PC-9 (cell line): ENCODE measurements at regions not wholly inside any gene's neighbourhood (a gene's known extent, or its start where the extent isn't known, plus 50 kb on each side); places are given as distances from the start of the nearest gene placed in this dataset.

ENCODE experiments used
- BruUV-seq: library from RNA; stranded (reverse); fragments of 400-500 nt; replicated peaks from 2 replicates; lab custom pipeline; 2021; lab: Mats Ljungman, UMichigan
- CTCF ChIA-PET: fragments of 300-600 bp; sonication (Branson Sonifier 250); formaldehyde crosslinking; loops from one replicate; lab custom pipeline; 2022; ENCODE audit warnings: antibody characterized with exemption; lab: Charles Lee
- POLR2A ChIA-PET: fragments of 300-600 bp; sonication (Branson Sonifier 250); formaldehyde crosslinking; loops from one replicate; lab custom pipeline; 2022; ENCODE audit warnings: antibody characterized with exemption; ENCODE audit not compliant: unreplicated experiment; lab: Charles Lee
- DNase-seq, 2 experiments: peaks; one replicate each; pipeline versions ENCODE4 v3.0.0 to v3.0.0-alpha.2; 2015 to 2022; ENCODE audit warnings: mixed read lengths in 1 of 2
- H2AFZ ChIP-seq: fragments of 200-600 bp; sonication (generic); 2 replicates; pipeline ENCODE4 v1.8.1; 2017; ENCODE audit warnings: antibody characterized with exemption
- H3F3A ChIP-seq: fragments of 200-600 bp; sonication (generic); 2 replicates; pipeline ENCODE4 v1.8.1; 2017; ENCODE audit warnings: antibody characterized with exemption, mild to moderate bottlenecking, low read depth; ENCODE audit not compliant: insufficient read depth
- H3K27ac ChIP-seq: fragments of 200-600 bp; sonication (generic); 2 replicates; pipeline ENCODE4 v1.6.1; 2016; ENCODE audit warnings: mixed run types
- H3K27me3 ChIP-seq: fragments of 200-600 bp; sonication (generic); 2 replicates; pipeline ENCODE4 v1.6.1; 2016; ENCODE audit warnings: low read depth, mixed run types; ENCODE audit not compliant: insufficient read depth
- H3K36me3 ChIP-seq: fragments of 200-600 bp; sonication (generic); 2 replicates; pipeline ENCODE4 v1.6.1; 2016; ENCODE audit warnings: low read depth, mixed run types
- H3K4me1 ChIP-seq: fragments of 200-600 bp; sonication (generic); replicated peaks from 2 replicates; pipeline ENCODE4 v1.6.1; 2016; ENCODE audit warnings: mixed run types; ENCODE audit not compliant: insufficient read depth
- H3K4me2 ChIP-seq: fragments of 200-600 bp; sonication (generic); 2 replicates; pipeline ENCODE4 v1.6.1; 2017; ENCODE audit warnings: mixed run types
- H3K4me3 ChIP-seq: fragments of 200-600 bp; sonication (generic); 2 replicates; pipeline ENCODE4 v1.6.1; 2016; ENCODE audit warnings: mixed run types
- H3K79me2 ChIP-seq: fragments of 200-600 bp; sonication (generic); 2 replicates; pipeline ENCODE4 v1.6.1; 2017; ENCODE audit warnings: low read depth, mixed run types
- H3K9me2 ChIP-seq: fragments of 200-600 bp; sonication (generic); 2 replicates; pipeline ENCODE4 v1.8.1; 2017; ENCODE audit warnings: mild to moderate bottlenecking; ENCODE audit not compliant: insufficient read depth
- H3K9me3 ChIP-seq: fragments of 200-600 bp; sonication (generic); 2 replicates; pipeline ENCODE4 v1.8.1; 2016; ENCODE audit warnings: low read depth; ENCODE audit not compliant: insufficient read depth
- H4K20me1 ChIP-seq: fragments of 200-600 bp; sonication (generic); 2 replicates; pipeline ENCODE4 v1.8.1; 2017; ENCODE audit not compliant: insufficient read depth
- EZH2 ChIP-seq: fragments of 200-600 bp; sonication (generic); IDR thresholded peaks from 2 replicates; pipeline ENCODE4 v1.8.0; 2017; ENCODE audit warnings: antibody characterized with exemption, low read depth
- intact Hi-C: fragments of 100-400 bp; cut with micrococcal nuclease; formaldehyde crosslinking; loops from one replicate; pipeline ENCODE4 v1.10.0; 2022; ENCODE audit not compliant: unreplicated experiment
- TF ChIP-seq, protein P1 (sequence below): fragments of 200-600 bp; sonication (generic); conservative IDR thresholded peaks from 2 replicates; pipeline ENCODE4 v1.6.1; 2017; ENCODE audit warnings: mixed run types, antibody characterized with exemption, mild to moderate bottlenecking, moderate library complexity

- H3F3A ChIP-seq = no peaks in the 10 kb centered on the region
- ChIA-PET POLR2A (no interaction called here), CTCF (no interaction called here)
- H3K4me3 ChIP-seq = no peak overlapping the region
- BruUV-seq = no TSS peak
- no peaks in the 10 kb centered on the region for H3K4me1 ChIP-seq
- no peak overlapping the region for H2AFZ ChIP-seq
- no peak overlapping the region for H3K27ac ChIP-seq
- no peak for TF ChIP-seq EZH2
- TF ChIP-seq, protein P1, sequence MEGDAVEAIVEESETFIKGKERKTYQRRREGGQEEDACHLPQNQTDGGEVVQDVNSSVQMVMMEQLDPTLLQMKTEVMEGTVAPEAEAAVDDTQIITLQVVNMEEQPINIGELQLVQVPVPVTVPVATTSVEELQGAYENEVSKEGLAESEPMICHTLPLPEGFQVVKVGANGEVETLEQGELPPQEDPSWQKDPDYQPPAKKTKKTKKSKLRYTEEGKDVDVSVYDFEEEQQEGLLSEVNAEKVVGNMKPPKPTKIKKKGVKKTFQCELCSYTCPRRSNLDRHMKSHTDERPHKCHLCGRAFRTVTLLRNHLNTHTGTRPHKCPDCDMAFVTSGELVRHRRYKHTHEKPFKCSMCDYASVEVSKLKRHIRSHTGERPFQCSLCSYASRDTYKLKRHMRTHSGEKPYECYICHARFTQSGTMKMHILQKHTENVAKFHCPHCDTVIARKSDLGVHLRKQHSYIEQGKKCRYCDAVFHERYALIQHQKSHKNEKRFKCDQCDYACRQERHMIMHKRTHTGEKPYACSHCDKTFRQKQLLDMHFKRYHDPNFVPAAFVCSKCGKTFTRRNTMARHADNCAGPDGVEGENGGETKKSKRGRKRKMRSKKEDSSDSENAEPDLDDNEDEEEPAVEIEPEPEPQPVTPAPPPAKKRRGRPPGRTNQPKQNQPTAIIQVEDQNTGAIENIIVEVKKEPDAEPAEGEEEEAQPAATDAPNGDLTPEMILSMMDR = no peak
- no peaks in the 10 kb centered on the region for H4K20me1 ChIP-seq
- no peaks in the 10 kb centered on the region for H3K36me3 ChIP-seq
- peaks cover 94% of the 10 kb centered on the region for H3K27me3 ChIP-seq
- no peaks in the 10 kb centered on the region for H3K79me2 ChIP-seq
- intact Hi-C loops = no loop called here
- no peaks in the 10 kb centered on the region for H3K9me3 ChIP-seq
- DNase-seq = no peak
- H3K4me2 ChIP-seq = no peak overlapping the region
- H3K9me2 ChIP-seq = no peaks in the 10 kb centered on the region
These were observed 149.7 kb upstream of the COL5A1 start for GRCh38 chr9:134491856-134492255.

DNA sequence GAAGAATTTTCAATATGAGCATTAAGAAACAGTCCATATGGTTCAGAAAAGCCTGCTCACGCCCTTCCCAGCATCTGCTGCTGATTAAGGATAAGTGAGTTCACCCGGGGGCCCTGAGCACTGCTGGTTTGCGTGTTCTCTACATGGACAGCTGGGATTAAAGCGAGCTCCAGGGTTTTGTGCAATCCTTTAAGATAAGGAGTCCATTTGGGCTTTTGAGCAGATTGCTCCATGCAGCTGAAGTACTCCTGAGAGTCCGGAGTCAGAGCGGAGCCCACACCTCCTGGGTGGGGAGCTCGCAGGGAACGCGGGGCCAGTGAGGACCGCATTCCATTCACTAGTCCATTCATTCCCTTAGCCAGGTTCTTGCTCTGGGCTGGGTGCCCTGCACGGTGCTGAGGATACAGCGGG lies 149.3 kb upstream of the COL5A1 start:
- no peak overlapping the region for H3K4me2 ChIP-seq
- H3K9me3 ChIP-seq = no peaks in the 10 kb centered on the region
- POLR2A ChIA-PET = no interaction called here
- no peaks in the 10 kb centered on the region for H4K20me1 ChIP-seq
- no peaks in the 10 kb centered on the region for H3K79me2 ChIP-seq
- no peaks in the 10 kb centered on the region for H3F3A ChIP-seq
- no peaks in the 10 kb centered on the region for H3K4me1 ChIP-seq
- peaks cover 92% of the 10 kb centered on the region for H3K27me3 ChIP-seq
- no peak overlapping the region for H2AFZ ChIP-seq
- no TSS peak for BruUV-seq
- H3K4me3 ChIP-seq = no peak overlapping the region
- no peak for TF ChIP-seq EZH2
- TF ChIP-seq, protein P1 = no peak
- DNase-seq = no peak
- intact Hi-C loops = no loop called here
- CTCF ChIA-PET = no interaction called here
- no peaks in the 10 kb centered on the region for H3K9me2 ChIP-seq
- no peak overlapping the region for H3K27ac ChIP-seq
- no peaks in the 10 kb centered on the region for H3K36me3 ChIP-seq

GRCh38 chr9:134492721-134493460 lies 148.7 kb upstream of the COL5A1 start:
- Histone ChIP-seq H3K4me1 (no peaks in the 10 kb centered on the region), H3K79me2 (no peaks in the 10 kb centered on the region), H3K9me3 (no peaks in the 10 kb centered on the region), H3K27ac (no peak overlapping the region), H4K20me1 (no peaks in the 10 kb centered on the region), H3F3A (no peaks in the 10 kb centered on the region), H3K27me3 (peaks cover 92% of the 10 kb centered on the region), H3K9me2 (no peaks in the 10 kb centered on the region), H3K4me3 (no peak overlapping the region), H2AFZ (no peak overlapping the region), H3K4me2 (no peak overlapping the region), H3K36me3 (no peaks in the 10 kb centered on the region)
- ChIA-PET POLR2A (no interaction called here), CTCF (no interaction called here)
- intact Hi-C loops = no loop called here
- no TSS peak for BruUV-seq
- no peak for TF ChIP-seq EZH2
- TF ChIP-seq, protein P1 = no peak
- no peak for DNase-seq
